CD1c-positive myeloid dendritic cell (primary cell): ENCODE measurements at regions not wholly inside any gene's neighbourhood (a gene's known extent, or its start where the extent isn't known, plus 50 kb on each side); places are given as distances from the start of the nearest gene placed in this dataset.
"Not testable (repeated sequence)": the region's sequence is repeated elsewhere in the genome, so short reads cannot be mapped to it uniquely, and the experiment has no call there.

Experiments used
- DNase-seq: peaks from one replicate; pipeline ENCODE4 v3.0.0-alpha.2; 2016; ENCODE audit errors: extremely low spot score

- DNase-seq = no peak
Observed at GRCh38 chr7:118418433-118418832, 193.9 kb downstream of the ANKRD7 start.

GRCh38 chr7:118420888-118421287 is 196.4 kb downstream of the ANKRD7 start:
- no peak for DNase-seq

- no peak for DNase-seq
Observed at GRCh38 chr7:118429141-118429540, 204.6 kb downstream of the ANKRD7 start.

GRCh38 chr7:118436663-118437062 is 212.2 kb downstream of the ANKRD7 start:
- DNase-seq = no peak

- not testable (repeated sequence) for DNase-seq
Observed at GRCh38 chr7:118449030-118449429, 224.5 kb downstream of the ANKRD7 start.

- no peak for DNase-seq
Observed at GRCh38 chr7:118449797-118450567, 225.5 kb downstream of the ANKRD7 start.

GRCh38 chr7:118452128-118452527 is 227.6 kb downstream of the ANKRD7 start:
- no peak for DNase-seq

GRCh38 chr7:118467381-118467780 is 242.9 kb downstream of the ANKRD7 start:
- DNase-seq = no peak

GRCh38 chr7:118472581-118472980 is 248.1 kb downstream of the ANKRD7 start:
- no peak for DNase-seq

- DNase-seq = no peak
Observed at GRCh38 chr7:118473271-118473670, 248.8 kb downstream of the ANKRD7 start.

GRCh38 chr7:118476036-118476435 is 251.5 kb downstream of the ANKRD7 start:
- no peak for DNase-seq

- DNase-seq = no peak
Observed at GRCh38 chr7:118477036-118477435, 252.5 kb downstream of the ANKRD7 start.

GRCh38 chr7:118478236-118478635 is 253.7 kb downstream of the ANKRD7 start:
- DNase-seq = no peak

- no peak for DNase-seq
Observed at GRCh38 chr7:118478931-118479330, 254.4 kb downstream of the ANKRD7 start.

GRCh38 chr7:118492466-118492865 is 268.0 kb downstream of the ANKRD7 start:
- no peak for DNase-seq

- no peak for DNase-seq
Observed at GRCh38 chr7:118496138-118496644, 271.7 kb downstream of the ANKRD7 start.

GRCh38 chr7:118502235-118502634 is 277.7 kb downstream of the ANKRD7 start:
- DNase-seq = no peak

- DNase-seq = no peak
Observed at GRCh38 chr7:118511146-118511545, 286.6 kb downstream of the ANKRD7 start.

GRCh38 chr7:118517275-118517674 is 292.8 kb downstream of the ANKRD7 start:
- DNase-seq = no peak

- no peak for DNase-seq
Observed at GRCh38 chr7:118525020-118525419, 300.5 kb downstream of the ANKRD7 start.

- DNase-seq = no peak
Observed at GRCh38 chr7:118531566-118531965, 307.1 kb downstream of the ANKRD7 start.

GRCh38 chr7:118559207-118559606 is 334.7 kb downstream of the ANKRD7 start:
- DNase-seq = no peak

- DNase-seq = no peak
Observed at GRCh38 chr7:118563311-118563710, 338.8 kb downstream of the ANKRD7 start.

- DNase-seq = no peak
Observed at GRCh38 chr7:118572604-118573003, 348.1 kb downstream of the ANKRD7 start.
